NOMO-1 treated with DMSO at 0.1 percent for 48 hours (cell line): ENCODE measurements at regions not wholly inside any gene's neighbourhood (a gene's known extent, or its start where the extent isn't known, plus 50 kb on each side); places are given as distances from the start of the nearest gene placed in this dataset.

Experiments used
- DNase-seq: peaks from one replicate; lab custom pipeline; 2025; ENCODE audit not compliant: unreplicated experiment; lab: John Stamatoyannopoulos, UW

DNA sequence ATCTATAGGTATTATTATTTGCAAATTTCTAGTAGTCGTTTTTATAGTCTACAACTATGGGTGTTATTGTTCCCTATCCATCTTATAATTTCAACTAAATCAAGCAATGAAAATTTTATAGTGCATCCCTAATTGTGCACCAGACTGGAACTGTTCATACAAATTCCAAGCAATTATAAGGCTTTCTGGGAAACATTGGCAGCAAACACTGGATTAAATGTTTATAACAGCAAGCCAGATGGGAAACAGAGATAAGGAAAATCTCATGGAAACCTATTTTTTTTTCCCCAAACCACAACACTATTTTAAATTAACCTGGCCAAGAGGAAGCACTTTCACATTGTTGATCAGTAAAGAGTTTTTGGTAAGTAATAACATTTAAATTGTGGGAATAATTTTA, 524.3 kb downstream of the RASEF start:
- DNase-seq: no peak

DNA sequence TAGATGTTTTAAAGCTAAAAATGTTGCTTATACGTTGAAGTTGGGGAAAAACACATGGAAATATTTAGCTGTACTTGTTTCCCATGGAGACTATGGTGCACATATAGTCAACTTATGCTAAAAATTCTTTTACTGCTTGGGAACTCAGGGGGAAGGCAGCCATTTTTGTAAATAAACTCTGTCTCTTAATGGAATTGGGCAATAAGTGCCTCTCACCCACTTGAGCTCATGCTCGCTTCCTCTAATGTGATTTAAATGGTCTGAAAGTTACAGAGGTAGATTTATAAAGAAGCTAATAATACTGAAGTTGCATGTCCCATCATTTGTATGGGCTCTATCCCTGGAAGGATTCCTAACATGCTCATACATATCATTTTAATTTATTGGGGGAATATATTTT, 523.8 kb downstream of the RASEF start:
- DNase-seq: peak; percentile 30

DNA sequence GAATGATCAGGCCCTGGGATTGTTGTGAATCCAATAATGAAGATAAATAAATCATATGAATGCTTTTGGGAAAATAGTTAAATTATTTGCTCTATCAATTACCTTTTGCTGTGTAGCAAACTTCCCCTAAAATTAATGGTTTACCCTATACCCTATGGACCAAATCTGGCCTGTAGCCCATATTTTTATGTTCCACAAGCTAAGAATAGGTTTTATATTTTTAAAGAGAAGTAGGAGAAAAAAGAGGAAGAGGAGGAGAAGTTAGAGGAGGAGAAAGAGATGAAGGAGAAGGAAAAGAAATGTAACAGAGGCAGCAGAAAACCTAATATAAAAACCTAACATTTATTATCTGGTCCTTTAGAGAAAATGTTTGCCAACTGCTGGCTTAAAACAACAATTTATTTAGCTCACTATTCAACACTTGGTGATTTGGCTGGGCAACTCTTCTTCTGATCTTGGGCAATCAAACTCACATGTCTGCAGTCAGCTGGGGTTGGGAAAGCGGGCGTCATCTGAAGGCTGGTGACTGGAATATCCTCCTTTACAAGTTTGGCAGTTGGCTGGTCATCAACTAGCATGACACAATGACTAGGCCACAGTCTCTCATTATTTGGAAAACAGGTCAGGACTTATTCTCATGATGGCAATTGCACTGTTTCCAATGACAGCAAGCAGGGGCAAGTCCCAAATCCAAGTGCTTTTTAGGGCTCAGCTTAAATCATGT, 522.9 kb downstream of the RASEF start:
- peak; percentile 49 for DNase-seq

DNA sequence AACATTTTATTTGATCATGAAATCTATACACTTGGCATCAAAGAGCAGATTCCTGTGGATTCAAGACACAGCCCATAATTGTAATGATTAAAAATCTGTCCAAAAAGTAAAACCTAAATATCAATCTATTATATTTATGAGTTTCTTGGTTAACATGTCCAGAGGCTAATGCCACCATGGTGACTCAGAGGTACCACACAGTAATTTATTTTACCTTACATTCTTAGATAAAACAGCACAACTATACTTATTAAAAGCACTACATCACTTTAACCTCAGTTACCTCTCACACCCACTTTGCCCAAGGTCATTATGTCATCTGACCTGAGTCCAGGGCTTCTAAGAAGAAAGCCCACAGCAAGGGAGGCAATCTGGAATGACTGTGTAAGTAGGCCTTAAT, 519.2 kb downstream of the RASEF start:
- DNase-seq: no peak

DNA sequence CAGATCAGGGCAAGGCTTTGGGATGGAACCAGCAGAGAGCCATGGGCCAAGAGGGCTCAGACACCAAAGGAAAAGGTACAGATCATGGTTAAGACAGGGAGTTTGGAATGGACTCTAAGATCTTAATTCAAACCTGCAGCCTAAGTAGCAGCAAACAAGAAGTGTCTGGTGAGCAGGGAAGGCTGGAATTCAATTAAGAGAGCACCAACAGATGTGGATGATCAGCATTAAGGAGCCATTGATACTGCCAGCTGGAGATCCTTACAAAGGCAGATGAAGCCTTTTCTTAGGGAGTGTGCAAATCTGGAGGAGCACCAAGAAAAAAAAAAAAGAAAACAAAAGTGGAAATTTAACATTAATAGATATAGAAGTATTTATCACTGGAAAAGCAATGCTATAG, 516.8 kb downstream of the RASEF start:
- no peak for DNase-seq

DNA sequence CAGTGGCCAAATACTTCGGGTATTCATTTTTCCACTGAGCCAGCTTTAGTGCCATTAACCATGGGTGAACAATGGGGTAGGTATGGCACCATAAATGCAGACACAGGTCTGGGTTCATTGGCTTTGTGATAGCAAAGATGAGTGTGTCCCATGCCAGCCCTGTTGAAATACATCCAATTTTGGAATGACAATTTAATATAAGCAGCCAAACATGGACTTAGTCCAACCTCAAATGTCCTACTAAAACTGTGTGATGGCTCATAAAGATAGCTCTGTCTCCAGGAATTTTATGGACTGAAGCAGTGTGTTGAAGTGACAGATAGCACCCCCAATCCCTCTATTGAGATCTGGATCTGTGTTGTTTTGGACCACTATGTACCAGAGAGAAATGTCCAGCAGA, 514.9 kb downstream of the RASEF start:
- DNase-seq: no peak

DNA sequence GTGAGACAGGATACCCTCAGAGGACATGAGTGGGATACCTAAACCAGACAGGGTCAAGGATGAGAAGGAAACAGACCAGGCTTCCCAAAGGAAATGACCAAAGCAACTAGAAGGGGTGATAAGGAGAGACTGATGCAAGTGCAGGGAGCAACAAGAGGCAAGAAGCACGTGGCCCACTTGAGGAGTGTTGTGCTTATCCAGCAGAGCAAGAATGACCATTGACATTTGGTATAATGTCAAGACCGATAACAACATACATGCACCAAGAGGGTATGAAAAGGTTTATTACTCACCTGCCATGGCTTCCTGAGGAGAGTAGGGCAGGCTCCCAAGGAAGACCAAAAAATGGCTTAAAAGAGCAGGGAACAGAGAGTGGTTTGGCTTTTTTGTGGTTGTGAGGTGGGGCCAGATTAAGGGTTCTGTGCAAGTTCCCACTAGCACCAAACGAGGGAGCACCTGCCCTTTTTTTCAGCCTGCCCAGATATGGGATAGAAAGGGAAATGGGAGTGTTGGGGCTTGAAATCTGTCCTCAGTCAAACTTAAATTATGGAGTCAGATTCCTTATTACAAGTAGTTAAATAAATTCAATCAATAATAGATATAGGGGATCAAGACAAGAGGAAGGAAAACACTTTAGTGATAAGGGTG, 513.6 kb downstream of the RASEF start:
- no peak for DNase-seq

DNA sequence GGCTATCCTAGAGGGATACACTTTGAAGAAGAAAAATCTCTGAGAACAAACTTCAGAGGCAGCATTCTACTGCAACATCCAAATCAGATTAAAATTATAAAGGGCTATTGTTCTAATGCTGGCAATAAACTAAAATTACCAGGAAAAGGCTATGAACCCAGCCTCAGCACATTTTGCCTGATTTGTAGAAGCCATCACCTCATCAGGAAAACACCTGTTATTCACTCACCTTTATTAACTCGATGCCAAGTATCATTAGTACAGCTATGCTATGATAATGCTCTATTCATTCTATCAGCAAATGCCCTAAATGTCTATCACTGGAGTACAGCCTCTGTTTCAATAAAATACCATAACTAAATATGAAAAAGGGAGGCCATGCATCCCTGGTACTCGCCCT, 510.2 kb downstream of the RASEF start:
- no peak for DNase-seq

DNA sequence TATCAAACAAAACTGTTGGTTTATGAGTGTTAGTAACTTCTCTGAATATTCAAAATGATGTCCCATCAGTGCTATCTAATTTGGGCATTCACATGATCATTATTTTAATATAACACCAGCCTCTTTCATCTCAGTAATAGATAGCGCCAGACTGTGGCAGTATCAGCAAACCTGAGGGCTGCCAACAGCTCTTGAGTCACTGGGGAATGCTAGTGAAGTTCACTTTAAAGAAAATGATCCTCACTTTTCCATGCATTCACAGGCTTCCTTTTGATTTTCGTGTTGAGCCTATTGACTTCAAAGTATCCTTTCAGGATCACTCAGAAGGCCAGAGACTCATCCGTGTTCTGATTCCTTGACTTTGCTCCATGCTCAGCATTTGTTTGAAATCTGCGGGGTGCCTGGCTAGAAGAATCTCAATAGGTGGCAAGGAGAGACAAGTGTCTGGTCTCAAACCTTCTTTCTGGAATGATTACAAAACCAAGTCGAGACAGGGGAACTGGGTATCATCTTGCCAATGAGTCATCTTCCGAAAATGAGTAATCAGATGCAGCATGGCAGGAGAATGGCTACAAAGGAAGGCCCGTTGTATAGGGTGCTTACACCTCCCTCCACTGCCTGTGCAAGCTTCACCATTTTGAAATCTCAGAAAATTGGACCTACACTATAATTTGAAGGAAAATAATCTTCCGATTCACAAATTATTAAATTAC, 509.1 kb downstream of the RASEF start:
- peak; percentile 19 for DNase-seq

DNA sequence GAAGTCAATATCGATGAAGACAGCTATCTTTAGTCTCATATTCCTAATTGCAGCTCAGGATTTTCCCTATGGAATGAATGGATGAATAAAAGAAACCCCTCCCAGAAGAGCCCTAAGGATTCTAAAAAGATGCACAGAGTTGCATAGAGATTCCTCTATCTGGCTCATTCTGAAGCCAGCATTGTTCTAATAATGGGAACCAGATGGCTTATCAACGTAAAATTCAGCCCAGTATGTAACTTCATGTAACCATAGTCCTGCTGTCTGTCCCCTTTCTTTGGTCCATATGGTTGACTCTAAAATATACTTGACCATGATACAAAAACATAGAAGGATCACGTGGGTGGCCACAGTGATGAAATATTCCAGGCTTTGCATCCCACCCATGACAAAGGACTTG, 508.6 kb downstream of the RASEF start:
- DNase-seq: no peak

DNA sequence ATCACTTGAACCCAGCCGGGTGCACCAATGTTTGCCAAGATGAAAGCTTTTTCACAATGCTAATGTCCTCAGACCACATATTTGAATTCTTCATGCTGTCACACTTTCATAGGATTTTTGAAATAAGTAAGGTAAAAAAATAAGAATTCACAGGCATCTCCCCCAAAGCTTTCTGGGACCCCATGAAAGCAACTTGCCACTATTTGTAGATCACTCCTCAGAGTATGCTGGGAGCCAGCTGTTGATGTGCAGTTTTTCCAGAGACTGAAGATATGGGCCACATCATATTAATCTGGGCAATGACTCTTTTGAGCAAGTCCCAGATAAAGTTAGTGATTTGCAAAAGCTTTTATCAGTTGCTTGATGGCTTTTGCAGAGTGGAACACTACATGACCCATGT, 507.9 kb downstream of the RASEF start:
- DNase-seq: no peak

DNA sequence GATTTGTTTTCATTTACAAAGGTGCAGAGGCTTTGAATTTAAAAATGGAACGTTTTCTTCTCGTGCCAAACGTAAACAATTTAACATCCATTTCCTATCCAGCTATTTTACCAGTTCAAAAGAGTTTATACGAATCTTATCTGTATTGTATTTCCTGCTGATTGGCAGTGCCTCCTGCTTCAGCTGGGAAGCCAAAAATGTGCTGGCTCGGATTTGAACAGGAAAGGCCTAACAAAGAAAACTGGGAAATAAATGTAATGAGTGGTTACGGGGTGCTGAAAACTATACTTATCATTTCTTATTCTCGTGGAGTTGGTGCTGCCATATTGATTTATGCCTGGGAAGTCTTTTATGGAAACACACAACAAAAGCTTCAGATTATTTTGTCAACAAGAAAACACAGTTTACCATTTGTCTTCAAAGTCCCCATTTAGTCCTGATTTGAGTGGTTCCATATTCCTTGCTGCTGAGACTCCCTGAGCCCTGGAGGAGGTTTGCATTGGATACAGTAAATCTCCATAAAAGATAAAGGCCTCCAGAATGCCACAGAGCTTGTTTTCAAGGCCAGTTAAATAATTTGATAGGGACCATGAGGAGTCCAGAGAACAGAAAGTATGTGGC, 507.4 kb downstream of the RASEF start:
- DNase-seq: no peak

DNA sequence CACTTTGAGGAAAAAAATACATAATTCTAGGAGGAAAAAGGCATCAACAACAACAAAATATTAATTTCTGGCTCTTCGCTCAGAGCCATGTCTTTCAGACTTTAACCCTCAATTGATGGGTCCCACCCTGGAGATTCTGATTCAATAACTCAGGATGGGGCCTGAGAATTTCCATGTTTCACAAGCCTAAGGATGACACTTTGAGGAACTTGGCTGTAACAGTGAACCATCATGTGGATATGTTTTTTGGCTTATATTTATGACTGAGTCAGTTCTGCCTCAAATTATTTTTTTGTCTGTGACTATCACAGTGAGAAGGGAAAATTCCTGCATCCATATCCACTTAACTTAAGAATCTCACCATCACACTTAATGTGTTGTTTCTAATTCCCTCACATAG, 504.6 kb downstream of the RASEF start:
- DNase-seq: no peak

DNA sequence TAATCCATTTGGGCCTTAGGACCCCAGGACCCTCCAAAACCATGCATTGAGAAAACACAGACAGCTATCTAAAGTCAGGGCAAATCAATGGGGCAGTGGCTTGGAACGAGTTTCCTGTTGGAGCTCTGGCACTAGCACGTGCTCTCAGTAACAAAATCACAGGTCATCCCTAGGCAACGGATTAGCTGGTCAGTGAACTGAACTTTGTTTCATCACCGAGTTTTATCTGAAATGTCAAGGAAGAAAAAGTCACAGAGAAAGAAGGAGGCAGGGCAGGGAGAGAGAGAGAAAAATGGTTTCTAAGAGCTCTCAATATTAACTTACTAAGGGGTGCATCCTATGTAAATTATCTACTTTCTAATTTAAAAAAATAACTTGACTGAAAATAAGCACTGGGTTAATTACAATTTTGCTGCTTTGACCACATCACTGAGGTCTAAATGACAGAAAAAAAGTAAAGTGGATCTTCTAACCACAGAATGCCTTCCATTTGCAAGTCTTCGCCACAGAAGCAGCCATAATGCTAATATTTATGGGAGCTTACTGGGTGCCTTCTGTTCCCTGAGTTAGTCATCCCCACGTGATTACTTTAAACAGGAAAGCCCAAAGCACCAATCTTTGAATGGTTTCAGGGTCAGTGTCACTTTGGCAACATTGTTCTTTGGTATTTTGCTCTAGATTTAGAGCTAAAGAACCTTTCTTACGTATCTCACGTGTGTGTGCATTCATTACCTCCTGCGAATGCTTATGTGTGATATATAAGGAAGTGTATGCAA, 503.9 kb downstream of the RASEF start:
- no peak for DNase-seq

DNA sequence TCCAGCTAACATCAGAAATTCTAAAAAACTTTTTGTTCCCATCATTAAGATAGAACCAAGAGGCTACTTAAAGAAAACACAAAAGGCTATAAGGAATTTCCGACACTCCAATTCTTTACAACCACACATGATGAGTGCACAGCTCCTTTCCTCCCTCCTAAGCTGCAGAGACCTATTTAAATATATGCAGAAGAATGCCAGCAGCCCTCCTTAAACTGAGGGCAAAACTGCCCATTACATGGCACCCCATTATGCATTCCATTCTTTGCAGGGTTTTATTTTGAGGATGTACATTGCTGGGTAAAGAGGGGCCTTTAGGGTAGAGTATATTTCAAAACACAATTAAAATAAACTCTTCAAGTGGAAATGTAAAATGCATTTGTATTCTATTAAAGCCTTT, 502.9 kb downstream of the RASEF start:
- no peak for DNase-seq

DNA sequence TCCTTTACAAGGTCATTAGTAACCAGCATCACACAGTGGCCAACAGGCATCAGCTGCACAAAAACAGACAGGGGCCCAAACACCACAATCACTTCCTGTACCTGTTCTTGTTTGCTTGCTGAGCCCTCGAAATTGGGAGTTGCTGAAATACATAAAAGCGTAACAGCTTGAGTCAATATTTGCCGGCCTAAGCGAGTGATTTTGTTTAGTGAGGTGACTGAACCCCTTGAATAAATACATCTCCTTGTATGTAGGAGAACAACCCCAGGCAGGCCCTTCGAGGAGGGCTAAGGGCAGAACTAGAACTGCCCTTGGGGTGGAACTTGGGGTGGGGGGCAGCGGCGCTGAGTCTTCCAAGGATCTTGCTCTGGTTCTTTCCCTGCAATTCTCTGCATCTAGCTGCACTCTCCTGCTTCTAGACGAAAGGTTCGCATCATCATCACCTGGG, 502.5 kb downstream of the RASEF start:
- DNase-seq: no peak

DNA sequence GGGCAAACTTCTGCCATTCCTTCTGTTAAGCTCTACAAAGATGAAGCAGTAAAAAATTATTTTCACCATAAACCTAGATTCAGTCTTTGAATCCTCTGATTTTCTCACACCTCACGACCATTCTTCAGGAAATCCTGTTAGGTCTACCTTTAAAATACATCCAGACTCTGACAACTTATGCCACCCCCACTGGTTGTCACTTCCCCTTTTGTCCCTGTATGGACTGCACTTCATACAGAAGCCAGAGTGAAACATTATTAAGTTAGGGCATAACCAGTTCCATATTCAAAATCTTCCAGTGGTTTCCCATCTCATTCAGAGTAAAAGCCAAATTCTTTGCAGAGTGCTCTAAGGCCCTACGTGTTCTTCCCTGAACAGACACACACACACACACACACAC, 499.8 kb downstream of the RASEF start:
- DNase-seq: peak; percentile 17

DNA sequence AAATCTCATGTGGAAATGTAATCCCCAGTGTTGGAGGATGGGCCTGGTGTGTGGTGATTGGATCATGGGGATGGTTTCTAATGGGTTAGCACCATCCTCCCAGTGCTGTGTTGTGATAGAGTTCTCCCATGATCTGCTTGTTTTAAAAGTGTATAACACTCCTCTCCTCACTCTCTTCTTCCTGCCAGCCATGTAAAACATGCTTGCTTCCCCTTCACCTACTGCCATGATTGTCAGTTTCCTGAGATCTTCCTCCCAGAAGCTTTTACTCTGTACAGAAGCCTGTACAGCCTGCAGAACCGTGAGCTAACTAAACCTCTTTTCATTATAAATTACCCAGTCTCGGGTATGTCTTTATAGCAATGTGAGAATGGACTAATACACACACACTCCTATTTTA, 499.1 kb downstream of the RASEF start:
- DNase-seq: no peak

DNA sequence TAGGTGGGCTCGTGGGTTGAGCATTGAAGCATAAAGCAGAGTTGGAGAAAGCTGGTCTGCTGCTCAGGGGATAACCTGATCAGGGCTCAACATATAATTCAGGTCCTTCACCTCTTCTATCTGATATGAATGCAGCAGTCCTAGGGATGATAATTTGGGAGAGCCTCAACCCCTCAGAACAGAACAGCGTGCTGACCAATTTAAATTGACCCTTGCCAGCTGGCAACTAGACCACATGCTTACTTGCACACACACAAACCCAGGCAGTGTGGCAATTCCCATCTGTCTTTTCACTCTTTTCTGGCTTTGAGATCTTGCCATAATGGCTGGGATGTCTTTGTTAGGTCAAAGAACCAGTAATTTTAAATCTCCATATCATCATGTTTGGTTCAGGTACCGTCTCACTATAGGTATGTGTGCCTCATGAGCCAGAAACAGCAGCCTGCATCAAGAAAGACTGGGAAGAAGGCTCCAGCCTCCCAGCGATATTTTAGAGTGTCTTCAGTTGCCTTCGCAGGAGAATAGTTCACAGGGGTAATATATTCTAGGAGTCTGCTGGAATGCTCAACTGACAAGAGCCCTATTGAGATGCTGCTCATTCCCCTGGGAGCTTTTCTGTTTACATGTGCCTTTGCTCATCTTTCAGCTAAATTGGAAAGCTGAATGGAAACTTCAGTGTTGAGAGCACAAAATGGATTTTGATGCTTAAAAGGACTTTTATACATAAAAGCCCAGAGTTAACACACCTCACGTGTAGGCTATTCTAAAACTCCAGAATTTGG, 497.6 kb downstream of the RASEF start:
- no peak for DNase-seq

DNA sequence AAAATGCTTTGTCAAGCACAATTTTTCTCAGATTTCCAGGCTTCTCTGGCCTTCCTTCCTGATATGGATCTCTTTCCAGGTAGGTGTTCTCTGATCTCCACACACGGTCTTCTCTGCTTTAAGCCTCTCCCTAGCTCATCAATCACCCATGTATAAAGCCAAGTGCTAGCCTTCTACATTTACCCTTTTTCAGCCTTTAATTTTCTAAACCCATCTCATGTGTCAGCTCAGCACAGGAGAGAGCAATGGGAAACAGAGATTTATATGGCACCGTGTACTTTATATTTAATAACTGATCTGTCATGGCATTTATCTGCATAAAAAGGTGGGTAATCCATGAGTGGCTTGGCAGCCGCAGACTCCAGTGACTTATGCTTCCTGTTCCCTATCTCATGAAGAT, 495.0 kb downstream of the RASEF start:
- no peak for DNase-seq
